AML-193 (cell line): ENCODE measurements at regions not wholly inside any gene's neighbourhood (a gene's known extent, or its start where the extent isn't known, plus 50 kb on each side); places are given as distances from the start of the nearest gene placed in this dataset.

ENCODE experiments used
- DNase-seq, 2 experiments: peaks; one replicate each; lab custom pipeline; 2025; lab: John Stamatoyannopoulos, UW

DNA sequence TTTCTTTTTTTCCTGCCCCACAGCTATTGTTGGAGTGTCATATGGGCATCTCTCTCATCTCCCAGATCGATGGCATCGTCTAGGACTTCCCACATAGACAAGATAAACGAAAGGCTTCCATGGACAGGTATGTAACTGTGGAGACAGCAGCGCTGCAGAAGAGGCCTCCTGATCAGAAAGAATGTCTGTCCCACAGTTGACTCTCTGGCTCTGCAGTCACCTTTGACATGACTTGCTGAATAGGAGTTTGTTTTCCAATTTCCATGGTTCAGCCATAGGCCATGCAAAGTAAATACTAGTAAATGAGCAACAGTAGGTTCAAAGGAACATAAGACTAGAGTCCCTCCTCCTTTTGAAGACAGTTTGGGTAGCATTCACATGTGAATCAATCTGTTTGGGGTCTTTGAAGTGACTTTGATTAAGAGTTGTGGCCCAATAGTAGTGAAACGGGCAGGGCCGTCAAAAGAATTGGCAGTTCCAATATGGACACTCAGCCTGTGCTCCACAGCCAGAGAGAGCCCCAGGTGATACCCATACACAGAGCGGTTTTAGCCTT, 134.7 kb upstream of the IFNGR1 start:
- no peak for DNase-seq

DNA sequence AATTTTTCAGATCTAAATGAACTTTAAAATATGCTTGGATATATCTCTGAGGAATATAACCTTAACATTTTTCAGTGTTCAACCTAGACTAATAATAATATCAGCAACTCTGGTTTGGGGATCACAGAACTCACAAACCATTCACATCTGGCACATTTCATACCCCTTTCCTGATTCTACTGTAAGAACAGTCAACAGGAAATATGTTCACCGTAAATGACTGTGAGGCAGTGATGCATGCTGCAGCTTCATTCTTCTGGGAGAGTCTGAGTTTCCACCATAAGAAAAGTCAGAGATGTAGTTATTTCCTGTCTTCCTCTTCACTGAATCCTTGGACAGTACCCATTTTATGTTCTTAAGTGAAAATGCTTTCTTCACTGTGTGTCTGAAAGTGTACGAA, 134.2 kb upstream of the IFNGR1 start:
- no peak for DNase-seq

DNA sequence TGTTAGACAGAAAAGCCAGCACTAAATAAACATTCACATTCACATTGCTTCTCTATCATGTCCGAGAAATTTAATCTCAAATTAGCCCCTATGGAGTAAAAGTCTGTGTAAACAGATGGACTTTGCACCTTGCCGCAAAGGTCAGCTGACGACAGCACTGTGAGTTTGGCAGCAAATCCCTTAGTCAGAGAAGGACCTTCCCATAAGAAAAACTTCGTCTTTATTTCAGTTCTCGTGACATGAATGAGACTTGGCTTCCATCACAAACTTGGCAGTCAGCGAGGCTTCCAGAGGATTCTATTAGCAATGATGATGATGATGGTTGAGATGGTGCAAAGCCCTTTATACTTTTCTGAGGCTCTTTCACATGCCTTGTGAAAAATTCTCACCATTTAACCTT, 133.7 kb upstream of the IFNGR1 start:
- DNase-seq, result no peak

DNA sequence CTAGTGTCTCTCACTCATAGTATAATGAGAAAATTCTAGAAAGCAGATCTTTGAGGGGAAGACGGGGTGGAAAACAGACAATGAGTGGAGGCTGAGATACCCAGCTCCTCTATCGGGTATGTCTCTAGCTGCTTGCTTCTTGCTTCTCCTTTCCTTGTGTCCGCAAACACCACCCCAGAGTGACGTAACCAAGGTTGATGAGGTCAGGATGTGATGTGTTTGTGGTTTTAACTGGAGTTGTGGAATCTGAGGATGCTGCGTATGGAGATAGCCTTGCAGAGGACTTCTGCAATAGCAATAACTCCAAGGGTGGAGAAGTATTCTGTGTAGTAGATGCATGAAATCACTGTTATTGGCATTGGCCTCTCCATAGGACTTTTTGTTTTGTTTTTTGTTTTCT, 132.7 kb upstream of the IFNGR1 start:
- peak; percentile 63 to 80 for DNase-seq

DNA sequence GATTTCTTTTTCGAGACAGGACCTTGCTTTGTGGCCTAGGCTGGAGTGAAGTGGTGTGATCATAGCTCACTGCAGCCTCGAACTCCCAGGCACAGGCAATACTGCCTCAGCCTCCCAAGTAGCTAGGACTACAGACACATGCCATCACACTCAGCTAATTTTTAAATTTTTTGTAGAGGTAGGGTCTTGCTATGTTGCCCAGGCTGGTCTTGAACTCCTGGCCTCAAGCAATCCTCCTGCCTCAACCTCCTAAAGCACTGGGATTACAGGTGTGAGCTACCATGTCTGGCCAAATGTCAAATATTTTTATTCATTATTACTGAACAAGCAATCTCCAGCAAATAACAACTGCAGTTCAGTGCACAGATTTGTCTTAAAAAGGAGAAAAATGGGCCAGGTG, 131.7 kb upstream of the IFNGR1 start:
- no peak for DNase-seq

DNA sequence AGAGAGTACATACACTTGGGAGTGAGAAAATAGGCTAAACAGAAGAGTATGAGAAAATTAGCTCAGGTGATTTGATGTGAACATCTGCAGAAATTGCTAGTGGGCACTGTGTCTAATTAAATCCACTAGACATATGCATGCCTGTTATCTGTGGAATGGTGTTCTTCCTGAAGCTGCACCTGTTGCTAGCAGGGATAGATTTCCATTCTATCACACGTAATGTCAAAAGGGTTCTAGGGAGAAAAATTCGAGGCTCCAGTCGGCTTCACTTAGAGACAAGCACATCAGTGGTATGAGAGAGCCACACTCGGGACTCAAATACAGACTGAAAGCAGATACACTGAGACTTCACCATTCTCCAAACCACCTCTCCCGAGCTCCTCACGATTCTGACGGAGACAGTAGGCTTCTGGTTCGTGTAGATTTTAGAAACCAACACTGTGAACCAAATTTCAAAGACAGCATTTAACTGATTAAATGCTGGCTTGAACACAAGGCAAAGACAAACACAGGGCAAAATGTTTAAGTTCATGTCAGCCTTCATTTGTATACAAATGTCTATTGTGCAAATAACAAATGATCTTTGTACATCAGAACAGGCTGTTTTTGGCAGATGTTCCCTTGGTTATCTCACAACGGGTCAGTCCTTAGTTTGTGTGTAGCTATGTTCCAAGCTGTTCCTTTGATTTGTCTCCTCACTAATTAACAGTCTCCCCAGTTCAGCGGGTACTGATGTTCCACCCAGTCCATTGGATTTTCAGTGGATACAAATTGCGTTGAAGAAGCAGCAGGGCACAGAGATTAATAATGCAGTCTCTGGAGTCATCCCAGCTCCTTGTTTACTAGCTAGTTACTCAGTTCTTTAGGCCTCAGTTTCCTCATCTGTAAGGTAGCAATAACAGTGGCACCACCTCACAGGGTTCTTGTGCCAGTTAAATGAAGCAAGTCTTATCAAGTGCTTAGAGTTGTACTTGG, 131.0 kb upstream of the IFNGR1 start:
- no peak for DNase-seq

DNA sequence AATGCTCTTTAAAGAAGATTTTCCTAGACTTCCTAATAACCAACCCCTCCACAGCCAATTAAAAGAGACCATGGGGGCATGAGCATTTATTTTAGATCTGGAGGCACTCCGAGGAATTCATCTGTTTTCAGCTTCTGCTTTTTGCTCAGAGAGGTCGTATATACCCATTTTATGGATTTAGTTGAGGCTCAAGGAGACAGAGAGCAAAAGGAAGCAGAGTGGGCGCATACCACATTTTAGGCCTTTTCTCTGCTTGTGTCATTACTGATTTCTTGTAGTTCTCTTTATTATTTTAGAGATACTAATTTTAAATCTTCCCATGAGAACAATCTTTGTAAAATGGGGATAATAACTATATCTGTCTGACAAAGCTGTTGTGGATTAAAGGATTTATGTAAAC, 129.6 kb upstream of the IFNGR1 start:
- no peak for DNase-seq

DNA sequence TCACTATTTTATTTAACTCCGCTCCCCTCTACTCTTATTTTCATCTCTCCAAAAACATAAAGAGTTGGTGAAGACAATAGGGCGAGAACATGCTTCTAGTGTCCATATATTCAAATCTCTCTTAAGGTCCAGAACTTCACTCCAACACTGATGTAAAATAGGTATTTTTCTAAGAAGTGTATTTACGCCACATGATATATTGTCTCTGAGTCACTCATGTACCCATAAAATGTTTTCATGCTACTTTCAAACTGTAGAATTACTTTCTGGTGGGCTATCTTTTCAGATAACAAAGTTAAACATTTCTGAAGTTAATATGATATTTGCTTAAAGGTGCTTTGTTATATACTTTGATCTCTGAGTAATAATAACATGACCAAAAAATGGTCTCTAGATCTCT, 124.1 kb upstream of the IFNGR1 start:
- no peak for DNase-seq

DNA sequence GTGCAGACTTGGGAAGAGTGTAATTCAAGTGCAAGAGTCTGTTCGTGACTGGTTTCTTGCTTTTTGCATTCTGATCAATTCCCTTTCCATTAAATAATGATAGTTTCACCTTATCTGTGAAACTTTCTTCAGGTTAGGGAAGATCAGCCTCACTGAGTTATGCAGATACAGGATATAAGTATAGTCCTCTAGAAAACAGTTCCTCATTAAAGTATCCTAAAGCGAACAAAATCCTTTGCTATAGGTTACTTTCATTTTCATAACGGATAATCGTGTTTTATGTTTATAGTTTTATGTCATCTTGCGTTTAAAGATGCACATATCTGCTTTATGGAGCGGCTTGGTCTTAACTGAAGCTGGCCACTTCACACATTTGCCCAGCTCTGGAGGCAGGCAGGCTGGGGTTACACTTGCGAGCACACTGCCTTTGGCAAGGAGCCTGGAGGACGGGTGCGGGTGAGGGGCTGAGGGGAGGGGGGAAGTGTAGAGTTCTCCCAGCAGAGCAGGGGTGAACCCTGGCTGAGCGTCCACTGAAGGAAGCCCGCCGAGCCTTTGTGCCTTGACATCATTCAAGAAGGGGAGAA, 123.5 kb upstream of the IFNGR1 start:
- peak; percentile 12 to 20 for DNase-seq

DNA sequence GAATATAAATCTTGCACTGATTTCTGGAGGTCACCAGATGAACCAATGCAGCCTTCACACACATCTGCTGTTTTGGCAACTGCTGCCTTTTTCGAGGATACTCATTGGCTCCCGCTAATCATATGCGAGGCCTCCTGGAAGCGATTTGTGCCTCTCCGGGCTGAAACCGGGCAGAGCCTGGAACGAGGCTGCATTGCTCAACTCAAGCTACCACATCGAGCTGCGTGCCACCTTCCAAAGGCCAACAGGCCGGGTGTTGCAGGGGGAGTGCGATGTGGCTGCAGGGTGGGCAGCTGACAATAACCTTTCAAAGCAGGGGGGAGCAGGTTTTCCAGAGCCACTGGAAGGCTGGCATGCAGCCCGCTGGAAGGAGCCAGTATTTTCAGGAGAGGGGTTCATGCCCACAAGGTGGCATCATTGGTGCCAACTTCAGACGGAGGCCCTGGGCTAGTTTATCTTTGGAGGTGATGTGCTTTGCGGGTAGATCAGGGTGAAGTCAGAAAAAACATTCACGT, 122.6 kb upstream of the IFNGR1 start:
- DNase-seq, result peak; percentile 41 to 51

DNA sequence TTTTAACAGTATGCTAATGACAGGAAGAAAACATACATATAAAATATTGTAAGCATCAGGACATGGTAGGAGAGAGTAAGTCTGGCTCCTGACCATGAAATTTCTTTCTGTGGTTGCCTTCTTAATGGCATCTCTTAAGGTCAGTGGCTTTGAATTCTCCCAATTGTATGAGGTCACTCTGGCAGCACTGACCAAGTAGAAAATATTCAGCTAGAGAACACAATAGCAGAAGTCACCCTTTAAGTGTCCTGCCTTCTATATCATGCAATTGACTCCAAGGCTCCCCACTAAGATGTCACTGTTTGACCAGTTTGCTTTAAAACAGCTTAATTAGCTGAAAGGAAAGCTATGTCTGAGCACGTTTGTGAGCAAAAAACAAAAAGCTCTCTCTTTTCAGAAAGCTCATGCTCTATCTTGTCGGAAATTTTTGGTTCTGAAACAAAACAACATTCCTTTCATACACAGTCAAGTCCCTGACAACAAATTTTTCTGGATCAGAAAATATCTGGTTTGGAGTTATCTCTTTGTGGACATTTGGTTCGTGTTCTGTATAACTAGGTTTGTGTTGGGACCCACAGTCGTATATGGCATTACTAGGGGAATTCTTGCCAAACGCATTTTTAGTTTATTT, 120.9 kb upstream of the IFNGR1 start:
- no peak for DNase-seq

DNA sequence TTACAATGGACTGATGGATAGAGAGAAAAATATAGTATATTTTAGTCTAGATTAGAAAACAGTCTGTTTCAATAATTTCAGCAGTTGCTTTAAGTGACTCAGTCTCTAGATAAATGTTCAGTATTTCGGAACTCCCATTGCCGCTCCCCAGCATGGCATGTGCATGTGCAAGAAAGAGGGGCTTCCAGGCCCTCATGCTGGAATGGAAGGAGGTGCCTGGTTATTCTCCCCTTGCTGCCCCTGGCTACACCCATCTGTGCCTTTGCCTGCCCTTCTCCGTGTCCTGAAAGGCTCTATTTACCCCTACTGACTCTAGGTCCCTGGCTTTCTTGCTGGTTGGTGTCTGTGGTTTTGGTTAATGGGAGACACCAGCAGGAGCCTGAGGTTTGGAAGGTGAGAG, 115.7 kb upstream of the IFNGR1 start:
- no peak for DNase-seq

DNA sequence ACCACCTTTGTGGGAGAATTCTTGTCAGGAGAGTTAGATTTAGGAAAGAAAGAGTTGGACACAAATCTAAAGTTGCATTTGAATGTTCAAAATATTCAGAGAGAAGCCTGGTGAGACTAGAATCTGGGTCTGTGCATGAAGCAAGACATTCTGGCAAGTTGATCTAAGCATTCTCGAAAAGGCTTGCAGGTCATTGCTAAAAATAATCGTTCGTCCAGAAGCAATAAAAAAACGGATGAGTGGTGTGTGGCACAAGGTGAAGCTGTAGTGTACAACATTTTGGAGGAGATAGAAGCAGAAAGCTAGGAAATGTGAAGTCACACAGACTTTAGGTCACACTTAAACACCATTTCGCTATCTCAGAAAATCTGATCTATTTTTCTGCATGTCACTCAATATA, 114.9 kb upstream of the IFNGR1 start:
- no peak for DNase-seq

DNA sequence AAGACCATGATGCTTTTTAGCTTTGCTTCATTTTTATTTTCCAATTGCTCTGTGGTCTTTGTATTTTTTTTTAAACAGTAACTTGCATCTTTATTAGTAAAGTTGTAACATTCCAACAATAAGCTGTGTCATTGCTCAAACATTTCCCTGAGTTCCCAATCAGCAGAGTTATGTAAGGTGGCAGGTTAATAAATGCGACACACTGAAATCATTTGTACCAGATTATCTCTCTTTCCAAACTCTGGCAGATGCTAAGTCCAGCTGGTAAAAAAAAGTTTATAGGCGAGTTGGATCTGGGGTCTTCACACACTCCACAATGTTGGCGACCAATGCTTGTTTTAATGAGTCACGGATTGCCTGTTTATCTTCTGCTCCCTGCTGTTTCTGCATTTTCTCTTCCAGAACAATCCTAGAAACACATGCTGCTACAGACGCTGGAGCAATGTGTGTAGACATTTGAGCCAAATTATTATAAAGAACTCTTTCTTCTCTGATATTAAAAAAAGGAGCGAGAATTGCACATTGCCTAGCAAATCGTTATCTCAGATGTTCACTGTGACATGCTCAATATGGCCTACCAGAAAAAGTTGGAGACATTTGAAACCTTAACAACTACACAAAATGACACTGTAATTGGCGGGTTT, 113.6 kb upstream of the IFNGR1 start:
- DNase-seq, result no peak

DNA sequence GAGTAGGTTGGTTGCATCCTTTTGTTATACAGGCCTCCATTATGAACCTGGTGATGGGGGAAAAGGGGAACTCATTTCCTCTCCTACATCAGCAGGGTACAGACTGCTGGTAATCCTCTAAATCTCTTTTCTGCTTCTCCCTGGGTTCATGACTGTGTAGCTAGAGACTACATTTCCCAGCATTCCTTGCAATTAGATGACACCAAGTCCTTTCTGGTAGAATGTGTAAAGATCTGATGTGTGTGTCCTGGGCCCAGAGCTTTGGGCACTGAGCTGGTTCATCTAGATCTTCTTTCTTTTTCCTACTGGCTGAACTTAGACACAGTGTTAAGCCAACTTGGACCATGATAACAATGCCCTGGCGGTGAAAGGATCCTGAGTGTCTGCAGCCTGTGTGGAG, 104.7 kb upstream of the IFNGR1 start:
- peak in 1 of 2 experiments; percentile 23 for DNase-seq

DNA sequence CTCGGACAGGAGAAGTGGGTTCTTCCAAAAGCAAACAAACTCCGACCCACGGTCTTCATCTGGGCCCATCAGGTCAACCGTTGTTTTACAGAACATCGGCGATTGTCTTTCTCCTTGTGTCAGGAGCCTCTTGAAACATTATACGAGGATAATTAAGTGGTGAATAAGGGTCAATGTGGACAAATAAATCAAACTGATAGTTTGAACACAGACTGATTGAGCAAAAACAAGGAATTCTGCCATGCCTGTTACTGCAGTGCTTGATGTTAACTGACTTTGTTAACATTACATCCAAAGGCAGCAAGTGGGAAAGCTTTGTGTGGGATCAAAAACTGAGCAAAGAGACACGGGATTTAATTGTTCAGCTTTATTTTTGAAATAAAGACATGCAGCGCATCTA, 101.1 kb upstream of the IFNGR1 start:
- no peak for DNase-seq

DNA sequence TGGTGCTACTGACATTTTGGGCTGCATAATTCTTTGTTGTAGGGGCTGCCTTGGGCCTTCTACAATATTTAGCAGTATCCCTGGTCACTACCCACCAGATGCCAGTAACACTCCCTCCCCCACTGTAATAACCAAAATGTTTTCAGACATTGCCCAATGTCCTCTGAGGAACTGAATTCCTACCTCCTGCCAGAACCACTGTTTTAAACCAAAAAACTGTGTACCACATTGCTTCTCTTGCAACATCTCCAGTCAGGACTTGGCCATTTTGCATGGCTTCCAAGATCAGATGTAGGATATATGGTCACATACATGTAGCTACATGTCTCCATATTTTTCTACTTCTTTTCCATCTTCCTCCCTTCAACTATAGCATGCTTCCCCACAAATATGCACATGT, 97.4 kb upstream of the IFNGR1 start:
- peak; percentile 39 to 42 for DNase-seq

DNA sequence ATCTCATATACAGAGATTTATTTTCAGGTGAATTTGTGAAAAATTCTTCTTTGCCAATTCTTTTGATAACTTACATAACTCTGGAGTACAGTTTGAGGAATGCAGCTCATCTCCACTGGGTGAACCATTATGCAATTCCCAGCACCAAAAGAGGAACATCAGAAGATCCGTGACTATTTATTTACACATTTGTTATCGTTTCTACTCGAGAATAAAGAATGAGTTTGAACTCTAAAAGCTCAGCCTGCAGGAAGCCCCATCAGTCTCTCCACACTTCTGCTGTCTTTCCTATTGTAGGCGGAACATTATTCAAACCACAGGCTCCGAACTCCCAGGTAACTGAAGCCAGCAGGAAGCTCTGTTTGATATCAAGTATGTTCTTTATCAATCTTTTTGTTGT, 95.9 kb upstream of the IFNGR1 start:
- peak; percentile 81 to 82 for DNase-seq

DNA sequence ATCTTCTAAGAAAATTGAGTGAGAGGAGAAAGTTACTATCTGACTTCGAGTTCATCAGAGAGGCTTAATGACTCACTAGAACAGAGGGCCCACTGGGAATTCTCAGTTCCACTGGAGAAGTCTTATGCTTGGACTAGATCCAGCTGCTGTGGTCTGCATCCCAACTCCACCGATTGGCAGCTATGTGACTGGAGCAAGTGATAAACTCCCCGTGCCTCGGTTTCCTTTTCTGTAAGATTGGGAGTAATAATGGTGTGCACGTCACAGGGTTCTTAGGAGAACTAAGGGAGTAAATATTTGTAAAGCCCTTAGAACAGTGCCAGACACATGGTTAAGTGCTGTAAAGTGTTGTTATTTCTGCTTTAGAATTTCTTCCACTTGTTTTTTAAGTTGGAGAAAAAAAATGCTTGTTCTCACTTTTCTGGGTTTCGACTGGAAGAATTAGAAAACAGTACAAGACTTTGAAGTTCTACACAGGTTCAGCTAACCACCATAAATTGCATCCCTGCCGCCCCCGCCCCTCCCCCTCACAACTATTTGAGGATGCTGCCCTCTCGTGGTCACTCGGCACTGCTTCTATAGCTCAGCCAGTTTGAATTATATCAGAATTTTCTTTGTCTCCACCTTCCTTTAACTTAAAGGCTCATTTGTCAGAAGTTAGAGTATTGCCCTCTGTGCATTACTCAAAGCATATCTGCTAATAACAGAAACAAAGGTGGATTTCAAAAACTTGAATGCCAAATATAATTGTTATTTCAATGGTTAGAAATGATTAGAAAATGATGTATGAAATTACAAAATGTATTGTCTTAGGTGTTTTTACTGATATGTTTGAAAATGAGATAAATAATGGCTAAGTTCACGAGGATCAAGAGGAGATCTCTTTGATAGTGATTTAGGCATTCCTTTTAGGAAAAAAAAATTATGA, 95.0 kb upstream of the IFNGR1 start:
- DNase-seq, result peak; percentile 80 to 83

DNA sequence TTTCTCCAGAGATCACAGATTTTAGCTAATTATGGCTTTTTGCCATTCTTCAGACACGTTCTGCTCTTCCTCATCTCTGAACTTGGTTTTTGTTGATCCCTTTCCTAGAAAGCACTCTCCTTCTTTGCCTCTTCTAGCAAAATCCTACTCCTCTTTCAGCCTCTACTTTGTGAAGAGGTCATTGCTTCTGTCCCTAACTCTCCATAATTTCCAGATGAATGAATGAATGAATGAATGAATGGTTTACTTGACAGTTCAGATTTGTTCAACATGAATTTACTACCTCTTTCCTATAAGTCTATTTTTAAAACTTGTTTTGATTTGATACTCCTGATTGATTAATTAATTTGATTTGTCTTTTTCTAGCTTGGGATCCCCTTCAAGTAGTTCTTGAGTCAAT, 94.0 kb upstream of the IFNGR1 start:
- DNase-seq, result no peak

DNA sequence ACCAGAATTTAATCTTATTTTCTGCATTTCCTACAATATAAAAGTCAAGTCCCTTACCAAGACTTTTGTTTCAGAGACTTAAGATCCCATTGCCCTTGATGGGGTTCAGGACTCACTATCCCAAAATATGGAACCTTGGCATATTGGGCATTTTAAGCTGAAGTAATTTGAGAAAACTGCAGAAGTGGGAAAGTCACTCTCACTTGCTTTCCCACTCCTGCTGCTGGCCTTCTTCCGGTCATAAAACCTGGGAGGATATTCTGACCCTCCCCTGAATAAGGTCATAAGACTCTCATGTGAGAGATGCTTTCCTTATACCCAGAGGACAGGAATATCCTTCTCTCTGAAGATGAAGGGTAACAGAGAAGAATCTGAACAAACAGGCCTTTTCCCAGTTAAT, 92.8 kb upstream of the IFNGR1 start:
- DNase-seq, result no peak
